T-helper 2 cell treated with Interferon-gamma antibody and Interleukin-4, amounts not matched to agents 5 μg/mL and 100 μg/mL, for 36 hours (primary cell): ENCODE measurements at regions not wholly inside any gene's neighbourhood (a gene's known extent, or its start where the extent isn't known, plus 50 kb on each side); places are given as distances from the start of the nearest gene placed in this dataset.
"Not testable (repeated sequence)": the region's sequence is repeated elsewhere in the genome, so short reads cannot be mapped to it uniquely, and the experiment has no call there.

Experiments used
- DNase-seq: peaks from one replicate; pipeline ENCODE4 v3.0.0; 2021; ENCODE audit warnings: low spot score
- H3K27ac Mint-ChIP-seq: one replicate; pipeline ENCODE4 v1.8.0; 2021; ENCODE audit warnings: mild to moderate bottlenecking, mixed read lengths
- H3K27me3 Mint-ChIP-seq: one replicate; pipeline ENCODE4 v1.8.0; 2021; ENCODE audit warnings: low read depth, mixed read lengths
- H3K36me3 Mint-ChIP-seq: one replicate; pipeline ENCODE4 v1.8.0; 2021; ENCODE audit warnings: low read depth, mixed read lengths
- H3K4me1 Mint-ChIP-seq: one replicate; pipeline ENCODE4 v1.8.0; 2021; ENCODE audit warnings: low read depth, mixed read lengths
- H3K4me3 Mint-ChIP-seq: one replicate; pipeline ENCODE4 v1.8.0; 2022; ENCODE audit warnings: mild to moderate bottlenecking, moderate library complexity, mixed read lengths
- H3K9me3 Mint-ChIP-seq: one replicate; pipeline ENCODE4 v1.8.0; 2021; ENCODE audit warnings: mixed read lengths

DNA sequence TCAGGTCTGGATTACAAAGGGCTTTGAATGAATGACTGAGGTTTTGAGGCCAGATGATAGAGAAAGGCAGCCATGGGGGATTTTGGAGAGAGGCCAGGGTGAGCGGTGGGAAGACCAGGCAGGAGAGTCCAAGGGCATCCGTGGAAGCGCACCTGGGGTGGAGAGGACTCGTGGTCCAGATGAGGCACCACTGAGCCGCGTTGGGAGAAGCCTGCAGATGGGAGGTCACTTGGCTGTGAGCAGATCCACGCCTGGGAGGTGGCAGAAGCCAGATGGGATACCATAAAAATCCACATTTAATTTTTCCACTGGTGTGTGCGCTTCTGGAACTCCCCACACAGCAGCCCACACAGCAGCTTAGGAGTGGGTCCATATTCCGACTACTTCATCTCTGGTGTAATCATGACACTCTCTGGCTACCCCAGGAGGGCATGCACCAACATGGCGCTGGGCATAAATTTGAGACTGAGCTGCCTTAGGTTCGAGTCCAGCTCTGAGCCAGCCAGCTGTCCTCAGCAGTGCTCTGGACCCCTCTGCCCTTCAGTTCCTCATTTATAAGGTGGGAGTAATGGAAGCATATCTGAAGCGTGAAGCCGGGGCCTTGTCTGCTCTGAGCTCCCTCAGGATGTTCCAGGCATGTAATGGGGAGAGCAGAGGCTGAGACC lies 90.2 kb upstream of the FAM20C start:
- Mint-ChIP-seq H3K27ac (peak overlapping the region; percentile 83), H3K4me3 (no peak overlapping the region), H3K27me3 (peaks cover 7% of the 10 kb centered on the region), H3K36me3 (peaks cover 9% of the 10 kb centered on the region), H3K9me3 (peaks cover 25% of the 10 kb centered on the region), H3K4me1 (peaks cover 31% of the 10 kb centered on the region)
- DNase-seq = no peak

DNA sequence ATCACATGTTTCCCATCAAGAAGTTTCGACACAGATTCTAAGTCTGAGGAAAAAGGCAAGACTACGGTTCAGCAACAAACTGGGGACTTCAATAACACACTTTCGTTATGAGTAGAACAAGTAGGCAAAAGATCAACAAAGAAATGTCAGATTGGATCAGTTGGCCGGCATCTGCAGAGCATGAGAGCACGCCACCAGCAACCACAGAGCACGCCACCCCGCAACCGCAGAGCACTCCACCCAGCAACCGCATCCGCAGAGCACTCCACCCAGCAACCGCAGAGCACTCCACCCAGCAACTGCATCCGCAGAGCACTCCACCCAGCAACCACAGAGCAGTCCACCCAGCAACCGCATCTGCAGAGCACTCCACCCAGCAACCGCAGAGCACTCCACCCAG lies 89.7 kb upstream of the FAM20C start:
- no peak overlapping the region for H3K4me3 Mint-ChIP-seq
- H3K9me3 Mint-ChIP-seq = peaks cover 25% of the 10 kb centered on the region
- peaks cover 31% of the 10 kb centered on the region for H3K4me1 Mint-ChIP-seq
- DNase-seq = no peak
- peaks cover 9% of the 10 kb centered on the region for H3K36me3 Mint-ChIP-seq
- H3K27ac Mint-ChIP-seq = peak overlapping the region; percentile 83
- H3K27me3 Mint-ChIP-seq = peaks cover 5% of the 10 kb centered on the region

DNA sequence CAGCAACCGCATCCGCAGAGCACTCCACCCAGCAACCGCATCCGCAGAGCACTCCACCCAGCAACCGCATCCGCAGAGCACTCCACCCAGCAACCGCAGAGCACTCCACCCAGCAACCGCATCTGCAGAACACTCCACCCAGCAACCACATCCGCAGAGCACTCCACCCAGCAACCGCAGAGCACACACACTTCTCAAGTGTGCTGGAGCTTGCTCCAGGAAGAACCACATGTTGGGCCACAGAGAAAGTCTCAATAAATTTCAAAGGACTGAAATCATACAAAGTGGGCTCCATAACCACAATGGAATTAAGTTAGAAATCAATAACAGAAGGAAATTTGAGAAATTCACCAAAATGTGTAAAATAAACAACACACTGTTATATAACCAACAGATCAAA lies 88.4 kb upstream of the FAM20C start:
- Mint-ChIP-seq H3K4me1 (peaks cover 31% of the 10 kb centered on the region), H3K9me3 (peaks cover 25% of the 10 kb centered on the region), H3K27ac (peak overlapping the region; percentile 73)
- H3K36me3 Mint-ChIP-seq, DNase-seq, H3K4me3 Mint-ChIP-seq, H3K27me3 Mint-ChIP-seq: not testable (repeated sequence)

GRCh38 chr7:105002-105401 lies 87.4 kb upstream of the FAM20C start:
- Mint-ChIP-seq H3K9me3 (peaks cover 25% of the 10 kb centered on the region), H3K4me1 (peaks cover 30% of the 10 kb centered on the region), H3K27ac (peak overlapping the region; percentile 27), H3K27me3 (peaks cover 1% of the 10 kb centered on the region), H3K4me3 (no peak overlapping the region), H3K36me3 (peaks cover 9% of the 10 kb centered on the region)
- no peak for DNase-seq

GRCh38 chr7:106356-106755 lies 86.0 kb upstream of the FAM20C start:
- Mint-ChIP-seq H3K9me3 (peaks cover 25% of the 10 kb centered on the region), H3K27ac (peak overlapping the region; percentile 23), H3K4me3 (peak overlapping the region; percentile 7), H3K4me1 (peaks cover 26% of the 10 kb centered on the region), H3K27me3 (peaks cover 5% of the 10 kb centered on the region), H3K36me3 (peaks cover 8% of the 10 kb centered on the region)
- DNase-seq = peak; percentile 10

- H3K4me1 Mint-ChIP-seq = peaks cover 24% of the 10 kb centered on the region
- peaks cover 8% of the 10 kb centered on the region for H3K36me3 Mint-ChIP-seq
- H3K27ac Mint-ChIP-seq = no peak overlapping the region
- H3K27me3 Mint-ChIP-seq = peaks cover 9% of the 10 kb centered on the region
- H3K4me3 Mint-ChIP-seq = no peak overlapping the region
- H3K9me3 Mint-ChIP-seq = peaks cover 21% of the 10 kb centered on the region
- no peak for DNase-seq
Measured at GRCh38 chr7:107233-107632, 85.1 kb upstream of the FAM20C start.

DNA sequence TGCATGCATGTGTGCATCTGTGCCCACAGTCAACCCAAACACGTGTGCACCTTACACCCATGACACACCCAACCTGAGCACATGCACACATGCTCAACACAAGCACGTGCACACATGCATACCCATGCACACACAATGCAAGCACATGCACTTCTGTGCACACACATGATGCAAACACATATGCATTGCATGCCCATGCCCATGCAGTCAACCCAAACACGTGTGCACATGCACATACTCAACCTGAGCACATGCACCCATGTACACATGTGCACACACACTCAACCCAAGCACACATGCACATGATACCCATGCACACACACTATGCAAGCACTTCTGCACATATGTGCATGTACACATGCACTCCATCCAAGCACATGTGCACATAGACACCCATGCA lies 84.5 kb upstream of the FAM20C start:
- no peak overlapping the region for H3K4me3 Mint-ChIP-seq

GRCh38 chr7:109094-109493 lies 83.3 kb upstream of the FAM20C start:
- no peak overlapping the region for H3K4me3 Mint-ChIP-seq
- peaks cover 20% of the 10 kb centered on the region for H3K4me1 Mint-ChIP-seq
- H3K27me3 Mint-ChIP-seq = peaks cover 18% of the 10 kb centered on the region
- H3K36me3 Mint-ChIP-seq = peaks cover 5% of the 10 kb centered on the region
- H3K9me3 Mint-ChIP-seq = peaks cover 30% of the 10 kb centered on the region
- no peak for DNase-seq
- no peak overlapping the region for H3K27ac Mint-ChIP-seq

More for the DNA sequence above, 84.5 kb upstream of the FAM20C start:
- DNase-seq = no peak
- peaks cover 19% of the 10 kb centered on the region for H3K9me3 Mint-ChIP-seq
- H3K36me3 Mint-ChIP-seq = peaks cover 5% of the 10 kb centered on the region
- no peak overlapping the region for H3K27ac Mint-ChIP-seq
- peaks cover 13% of the 10 kb centered on the region for H3K27me3 Mint-ChIP-seq
- peaks cover 20% of the 10 kb centered on the region for H3K4me1 Mint-ChIP-seq

GRCh38 chr7:109898-110556 lies 82.3 kb upstream of the FAM20C start:
- peaks cover 5% of the 10 kb centered on the region for H3K36me3 Mint-ChIP-seq
- H3K27me3 Mint-ChIP-seq = peaks cover 25% of the 10 kb centered on the region
- no peak overlapping the region for H3K4me3 Mint-ChIP-seq
- peaks cover 27% of the 10 kb centered on the region for H3K9me3 Mint-ChIP-seq
- no peak for DNase-seq
- no peak overlapping the region for H3K27ac Mint-ChIP-seq
- H3K4me1 Mint-ChIP-seq = peaks cover 16% of the 10 kb centered on the region

DNA sequence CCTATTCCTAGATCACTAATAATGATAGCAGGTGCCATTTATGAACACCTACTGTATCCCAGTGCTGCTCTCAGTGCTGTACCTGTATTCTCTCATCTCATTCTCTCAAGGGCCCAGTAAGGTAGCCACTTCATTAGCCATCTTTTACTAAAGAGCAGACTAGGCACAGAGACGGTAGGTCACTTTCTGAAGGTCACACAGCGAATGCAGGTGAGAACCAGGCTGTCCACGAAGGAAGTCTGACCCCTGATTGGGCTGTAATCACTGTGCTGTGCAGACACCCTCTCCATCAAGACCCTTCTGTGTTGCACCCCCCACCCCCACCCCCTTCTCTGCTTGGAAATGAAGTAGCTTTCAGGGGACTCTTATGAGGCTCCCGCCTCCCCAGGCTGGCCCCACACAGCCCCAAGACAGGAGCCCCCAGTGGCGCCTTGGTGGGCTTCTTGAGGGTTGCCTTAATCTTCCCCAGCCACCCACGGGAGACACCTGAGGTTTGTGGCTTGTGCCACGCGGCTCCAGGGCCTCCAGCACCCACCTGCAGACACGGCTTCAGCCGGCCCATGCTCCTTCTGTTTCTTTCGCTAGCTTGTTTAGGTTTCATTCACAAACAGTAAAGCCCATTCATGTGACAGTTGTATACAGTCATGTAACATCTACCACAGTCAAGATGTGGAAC lies 81.7 kb upstream of the FAM20C start:
- Mint-ChIP-seq H3K27me3 (peaks cover 28% of the 10 kb centered on the region), H3K9me3 (peaks cover 21% of the 10 kb centered on the region), H3K27ac (no peak overlapping the region), H3K36me3 (peaks cover 1% of the 10 kb centered on the region), H3K4me3 (no peak overlapping the region), H3K4me1 (peaks cover 11% of the 10 kb centered on the region)
- DNase-seq = no peak

GRCh38 chr7:111591-111990 lies 80.8 kb upstream of the FAM20C start:
- no peak overlapping the region for H3K27ac Mint-ChIP-seq
- peaks cover 28% of the 10 kb centered on the region for H3K27me3 Mint-ChIP-seq
- H3K4me3 Mint-ChIP-seq = no peak overlapping the region
- no peaks in the 10 kb centered on the region for H3K36me3 Mint-ChIP-seq
- H3K9me3 Mint-ChIP-seq = peaks cover 21% of the 10 kb centered on the region
- DNase-seq = no peak
- H3K4me1 Mint-ChIP-seq = peaks cover 6% of the 10 kb centered on the region

DNA sequence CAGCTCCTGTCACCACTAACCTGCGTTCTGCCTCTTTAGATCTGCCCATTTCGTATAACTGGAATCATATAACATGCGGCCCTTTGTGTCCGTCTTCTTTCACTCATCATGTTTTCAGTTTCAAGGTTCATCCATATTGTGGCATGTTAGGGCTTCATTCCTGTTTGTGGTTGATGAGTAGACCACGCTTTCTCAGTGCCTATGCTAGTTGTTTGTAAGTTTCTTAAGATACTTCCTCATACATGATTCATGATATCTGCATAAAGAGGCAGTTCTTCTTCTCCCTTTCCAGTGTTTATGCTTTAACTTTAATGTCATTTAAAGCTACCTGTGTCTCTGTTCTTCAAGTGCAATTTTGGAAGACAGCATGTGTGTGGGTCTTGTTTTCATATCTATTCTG lies 79.5 kb upstream of the FAM20C start:
- Mint-ChIP-seq H3K4me1 (peaks cover 2% of the 10 kb centered on the region), H3K27ac (no peak overlapping the region), H3K4me3 (no peak overlapping the region), H3K27me3 (peaks cover 28% of the 10 kb centered on the region), H3K36me3 (no peaks in the 10 kb centered on the region), H3K9me3 (peaks cover 21% of the 10 kb centered on the region)
- no peak for DNase-seq

- peak overlapping the region; percentile 15 for H3K27ac Mint-ChIP-seq
- peaks cover 21% of the 10 kb centered on the region for H3K9me3 Mint-ChIP-seq
- no peak for DNase-seq
- H3K4me3 Mint-ChIP-seq = no peak overlapping the region
- no peaks in the 10 kb centered on the region for H3K36me3 Mint-ChIP-seq
- H3K27me3 Mint-ChIP-seq = peaks cover 28% of the 10 kb centered on the region
- peaks cover 3% of the 10 kb centered on the region for H3K4me1 Mint-ChIP-seq
Measured at GRCh38 chr7:115274-115911, 77.0 kb upstream of the FAM20C start.
